GM13977 (cell line): ENCODE measurements at regions not wholly inside any gene's neighbourhood (a gene's known extent, or its start where the extent isn't known, plus 50 kb on each side); places are given as distances from the start of the nearest gene placed in this dataset.

Source experiments
- DNase-seq: peaks from one replicate; pipeline ENCODE4 v3.0.0; 2012; ENCODE audit warnings: low spot score
- in situ Hi-C: fragments of 300-500 bp; cut with MboI; formaldehyde crosslinking; loops from one replicate; pipeline ENCODE4 v1.12.0; 2022; ENCODE audit warnings: low sequenced_read_pairs, low pct_unique_long_range_greater_than_20kb, mixed read lengths, inconsistent platforms; ENCODE audit not compliant: unreplicated experiment
- TF ChIP-seq, protein P1 (sequence below): IDR thresholded peaks from 2 replicates; pipeline ENCODE4 v1.5.1; 2012; ENCODE audit warnings: mild to moderate bottlenecking, control low read depth; ENCODE audit not compliant: insufficient read depth; ENCODE audit errors: extremely low read depth, missing control alignments

DNA sequence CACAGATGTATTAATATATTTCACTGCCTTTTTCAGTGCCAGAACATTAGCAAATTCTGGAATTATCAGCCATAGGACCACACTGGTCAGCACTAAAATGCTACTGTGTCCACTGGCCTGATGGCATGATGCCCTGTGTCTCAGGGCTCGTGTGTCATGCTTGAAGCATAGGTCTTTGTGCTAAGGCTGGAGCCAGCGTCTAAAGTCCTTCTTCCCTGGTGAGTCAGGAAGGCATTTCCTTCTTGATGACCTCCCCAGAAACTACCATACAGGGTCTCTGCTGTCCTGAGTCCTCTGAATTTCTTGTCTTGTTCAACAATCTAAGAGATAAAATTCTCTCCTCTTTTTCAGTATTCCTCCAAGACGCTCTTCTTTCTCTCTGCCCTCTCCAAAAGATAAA, 489.9 kb downstream of the PSAT1 start:
- TF ChIP-seq, protein P1, sequence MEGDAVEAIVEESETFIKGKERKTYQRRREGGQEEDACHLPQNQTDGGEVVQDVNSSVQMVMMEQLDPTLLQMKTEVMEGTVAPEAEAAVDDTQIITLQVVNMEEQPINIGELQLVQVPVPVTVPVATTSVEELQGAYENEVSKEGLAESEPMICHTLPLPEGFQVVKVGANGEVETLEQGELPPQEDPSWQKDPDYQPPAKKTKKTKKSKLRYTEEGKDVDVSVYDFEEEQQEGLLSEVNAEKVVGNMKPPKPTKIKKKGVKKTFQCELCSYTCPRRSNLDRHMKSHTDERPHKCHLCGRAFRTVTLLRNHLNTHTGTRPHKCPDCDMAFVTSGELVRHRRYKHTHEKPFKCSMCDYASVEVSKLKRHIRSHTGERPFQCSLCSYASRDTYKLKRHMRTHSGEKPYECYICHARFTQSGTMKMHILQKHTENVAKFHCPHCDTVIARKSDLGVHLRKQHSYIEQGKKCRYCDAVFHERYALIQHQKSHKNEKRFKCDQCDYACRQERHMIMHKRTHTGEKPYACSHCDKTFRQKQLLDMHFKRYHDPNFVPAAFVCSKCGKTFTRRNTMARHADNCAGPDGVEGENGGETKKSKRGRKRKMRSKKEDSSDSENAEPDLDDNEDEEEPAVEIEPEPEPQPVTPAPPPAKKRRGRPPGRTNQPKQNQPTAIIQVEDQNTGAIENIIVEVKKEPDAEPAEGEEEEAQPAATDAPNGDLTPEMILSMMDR = no peak
- in situ Hi-C loops = no loop called here
- no peak for DNase-seq

DNA sequence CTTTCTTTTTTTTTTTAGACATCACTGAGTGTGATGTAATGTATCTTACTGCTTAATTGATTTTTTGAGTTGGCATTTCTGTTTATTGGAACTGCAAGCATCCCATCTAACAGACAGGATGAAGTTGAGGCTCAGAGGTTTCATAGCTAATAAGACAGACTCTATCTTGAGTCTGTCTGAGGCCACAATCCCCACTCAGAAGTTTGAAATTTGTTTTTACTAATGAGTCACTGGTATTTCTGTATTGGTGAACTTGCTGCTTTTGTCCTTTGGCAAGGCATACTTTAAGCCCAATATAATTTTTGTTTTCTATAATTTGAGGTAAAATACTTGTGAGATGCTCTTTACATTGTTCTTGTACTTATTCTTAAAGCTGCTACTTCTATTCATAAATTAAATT, 491.2 kb downstream of the PSAT1 start:
- TF ChIP-seq, protein P1 = no peak
- in situ Hi-C loops = no loop called here
- no peak for DNase-seq

DNA sequence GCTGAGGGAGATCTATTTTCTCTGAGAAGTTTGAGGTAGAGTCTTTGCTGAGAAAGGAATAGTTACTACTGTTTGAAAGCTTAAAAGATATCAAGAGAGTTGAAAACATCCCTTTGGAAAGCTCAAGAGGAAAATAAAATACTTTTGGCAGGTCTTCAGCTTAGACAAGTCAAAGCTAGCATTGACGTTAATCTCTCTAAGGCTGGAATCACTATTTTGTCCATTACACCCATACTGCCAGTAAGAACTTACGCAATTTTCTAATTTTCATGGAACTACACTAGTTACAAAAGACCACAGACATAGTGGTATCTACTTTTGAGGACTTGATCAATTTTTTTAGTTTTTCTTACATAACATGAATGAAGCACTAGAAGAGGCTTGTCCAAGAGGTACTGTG, 494.9 kb downstream of the PSAT1 start:
- TF ChIP-seq, protein P1 = no peak
- no peak for DNase-seq
- in situ Hi-C loops = no loop called here

DNA sequence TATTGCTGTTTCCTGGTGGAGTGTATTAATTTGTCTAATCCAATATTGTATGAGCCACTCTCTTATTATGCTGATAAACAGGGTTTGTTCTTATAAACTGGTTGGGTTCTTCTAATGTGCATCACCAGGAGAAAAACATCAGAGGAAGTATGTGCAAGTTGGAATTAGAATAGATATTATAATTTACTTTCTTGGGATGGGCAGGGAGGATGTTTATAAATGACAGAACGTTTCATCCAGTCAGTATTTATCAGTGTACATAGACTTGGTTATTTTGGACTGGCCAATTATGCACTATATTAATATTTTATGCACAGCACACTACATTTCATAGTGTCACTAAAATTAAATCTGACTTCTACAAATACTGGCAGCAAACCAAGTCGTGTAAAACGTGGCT, 495.8 kb downstream of the PSAT1 start:
- no peak for DNase-seq
- TF ChIP-seq, protein P1 = no peak
- in situ Hi-C loops = no loop called here

DNA sequence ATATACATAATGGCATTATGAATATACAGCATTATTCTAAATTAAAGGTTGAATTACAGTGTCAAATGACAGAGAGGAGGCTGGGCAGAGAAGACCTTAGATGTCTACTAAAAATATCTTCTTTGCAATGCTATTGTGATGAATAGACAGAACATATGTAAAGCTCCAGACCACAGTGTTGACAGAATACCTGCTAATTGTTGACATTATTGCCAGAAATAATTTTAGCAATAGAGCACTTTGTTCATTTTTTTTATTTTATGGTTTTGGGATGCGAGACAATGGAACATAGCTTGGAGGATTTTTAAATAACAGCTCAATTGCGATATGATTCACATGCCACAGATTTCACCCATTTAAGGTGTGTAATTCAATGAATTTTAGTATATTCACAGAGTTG, 508.8 kb downstream of the PSAT1 start:
- in situ Hi-C loops = no loop called here
- TF ChIP-seq, protein P1 = no peak
- DNase-seq = no peak

DNA sequence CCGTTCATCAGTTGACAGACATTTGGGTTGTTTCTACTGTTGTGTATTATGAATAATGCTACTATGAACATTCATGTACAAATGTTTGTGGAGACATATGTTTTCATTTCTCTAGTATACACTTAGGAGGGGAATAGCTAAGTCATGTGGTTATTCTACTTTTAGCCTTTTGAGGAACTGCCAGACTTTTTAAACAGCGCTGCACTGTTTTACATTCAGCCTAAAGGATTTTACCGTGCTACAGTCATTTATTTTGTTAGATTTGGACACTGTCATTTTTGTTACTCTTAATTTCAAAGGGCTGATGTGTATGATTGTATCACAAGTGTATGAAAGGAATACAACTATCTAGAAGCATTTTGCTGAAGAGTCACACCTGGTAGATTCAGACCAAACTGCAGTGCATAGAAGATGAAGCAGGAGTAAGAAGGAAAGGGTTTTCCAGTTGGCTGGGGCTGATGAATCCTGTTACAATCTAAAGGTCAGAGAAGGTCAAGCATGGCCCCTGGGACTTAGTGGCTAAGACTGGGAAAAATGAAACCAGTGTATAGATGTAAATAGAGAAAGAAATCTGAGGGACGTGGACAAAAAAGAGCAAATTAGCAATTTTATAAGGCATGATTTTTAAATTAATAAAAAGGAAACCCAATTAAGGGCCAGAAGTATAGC, 509.7 kb downstream of the PSAT1 start:
- in situ Hi-C loops = no loop called here
- no peak for DNase-seq
- TF ChIP-seq, protein P1 = no peak

DNA sequence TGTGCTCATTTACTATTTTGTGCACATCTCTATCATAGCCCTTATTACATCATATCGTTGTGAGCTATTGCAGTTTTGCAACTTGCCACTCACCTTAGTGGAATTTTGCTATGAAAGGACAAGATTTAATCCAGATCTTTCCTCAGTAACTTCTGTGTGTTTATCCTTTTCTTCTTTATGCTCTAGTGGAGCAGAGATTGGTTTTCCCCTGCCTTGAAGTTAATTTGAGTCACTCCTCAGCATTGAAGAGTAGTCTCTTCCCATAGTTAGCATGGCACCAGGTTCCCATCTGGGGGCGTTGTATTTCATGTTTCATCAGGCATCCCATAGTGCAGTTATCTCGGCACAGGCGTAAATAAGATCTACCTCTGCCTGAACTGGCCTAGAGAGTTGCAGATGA, 510.4 kb downstream of the PSAT1 start:
- in situ Hi-C loops = no loop called here
- no peak for DNase-seq
- TF ChIP-seq, protein P1 = no peak
